ENCODE measurements at regions not wholly inside any gene's neighbourhood (a gene's known extent, or its start where the extent isn't known, plus 50 kb on each side); places are given as distances from the start of the nearest gene placed in this dataset.

GRCh38 chr9:29555502-29555901 is 1982.2 kb upstream of the C9orf72 start:
- Mint-ChIP-seq H3K4me3 (no peak overlapping the region), H3K36me3 (no peaks in the 10 kb centered on the region), H3K4me1 (no peaks in the 10 kb centered on the region), H3K27me3 (ENCODE audit: low read depth in 2 of 2) (no peaks in the 10 kb centered on the region), H3K27ac (no peak overlapping the region), H3K9me3 (peaks cover 5 to 7% of the 10 kb centered on the region in 2 donors)
- no peak for ATAC-seq
- DNase-seq: no peak
- Histone ChIP-seq H3K27ac (ENCODE audit: low read length) (no peak overlapping the region), H3K36me3 (ENCODE audit: control insufficient read depth, insufficient read depth, low read length) (no peaks in the 10 kb centered on the region), H3K4me3 (ENCODE audit: low read length) (no peak overlapping the region), H3K9me3 (ENCODE audit: control insufficient read depth, insufficient read depth, low read length) (no peaks in the 10 kb centered on the region), H3K4me1 (ENCODE audit: control insufficient read depth, insufficient read depth, low read length) (no peaks in the 10 kb centered on the region), H3K27me3 (ENCODE audit: control insufficient read depth, insufficient read depth, low read length) (no peaks in the 10 kb centered on the region)
- intact Hi-C loops (cut with micrococcal nuclease): no loop called here
- TF ChIP-seq, protein P1, sequence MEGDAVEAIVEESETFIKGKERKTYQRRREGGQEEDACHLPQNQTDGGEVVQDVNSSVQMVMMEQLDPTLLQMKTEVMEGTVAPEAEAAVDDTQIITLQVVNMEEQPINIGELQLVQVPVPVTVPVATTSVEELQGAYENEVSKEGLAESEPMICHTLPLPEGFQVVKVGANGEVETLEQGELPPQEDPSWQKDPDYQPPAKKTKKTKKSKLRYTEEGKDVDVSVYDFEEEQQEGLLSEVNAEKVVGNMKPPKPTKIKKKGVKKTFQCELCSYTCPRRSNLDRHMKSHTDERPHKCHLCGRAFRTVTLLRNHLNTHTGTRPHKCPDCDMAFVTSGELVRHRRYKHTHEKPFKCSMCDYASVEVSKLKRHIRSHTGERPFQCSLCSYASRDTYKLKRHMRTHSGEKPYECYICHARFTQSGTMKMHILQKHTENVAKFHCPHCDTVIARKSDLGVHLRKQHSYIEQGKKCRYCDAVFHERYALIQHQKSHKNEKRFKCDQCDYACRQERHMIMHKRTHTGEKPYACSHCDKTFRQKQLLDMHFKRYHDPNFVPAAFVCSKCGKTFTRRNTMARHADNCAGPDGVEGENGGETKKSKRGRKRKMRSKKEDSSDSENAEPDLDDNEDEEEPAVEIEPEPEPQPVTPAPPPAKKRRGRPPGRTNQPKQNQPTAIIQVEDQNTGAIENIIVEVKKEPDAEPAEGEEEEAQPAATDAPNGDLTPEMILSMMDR (IDR thresholded peaks at IDR 0.05): no peak

DNA sequence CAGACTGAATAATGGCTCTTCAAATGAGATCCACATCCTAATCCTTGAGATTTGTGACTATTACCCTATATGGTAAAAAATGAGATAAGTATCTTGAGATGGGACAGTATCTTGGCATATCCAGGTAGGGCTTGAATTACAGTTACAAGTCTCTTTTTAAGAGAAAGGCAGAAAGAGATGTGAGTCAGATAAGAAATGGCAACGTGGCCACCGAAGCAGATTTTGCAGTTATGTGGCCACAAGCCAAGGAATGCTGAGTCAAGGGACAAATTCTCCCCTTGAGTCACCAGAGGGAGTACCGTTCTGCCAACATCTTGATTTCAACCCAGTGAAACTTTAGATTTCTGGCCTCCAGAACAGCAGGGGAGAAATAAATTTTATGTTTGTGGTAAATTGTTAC is 1983.0 kb upstream of the C9orf72 start:
- Histone ChIP-seq H3K36me3 (ENCODE audit: control insufficient read depth, insufficient read depth, low read length) (no peaks in the 10 kb centered on the region), H3K9me3 (ENCODE audit: control insufficient read depth, insufficient read depth, low read length) (no peaks in the 10 kb centered on the region), H3K4me3 (ENCODE audit: low read length) (no peak overlapping the region), H3K4me1 (ENCODE audit: control insufficient read depth, insufficient read depth, low read length) (no peaks in the 10 kb centered on the region), H3K27ac (ENCODE audit: low read length) (no peak overlapping the region), H3K27me3 (ENCODE audit: control insufficient read depth, insufficient read depth, low read length) (no peaks in the 10 kb centered on the region)
- Mint-ChIP-seq H3K27me3 (ENCODE audit: low read depth in 2 of 2) (no peaks in the 10 kb centered on the region), H3K9me3 (peaks cover 5 to 6% of the 10 kb centered on the region in 2 donors), H3K4me3 (no peak overlapping the region), H3K4me1 (no peaks in the 10 kb centered on the region), H3K27ac (no peak overlapping the region), H3K36me3 (no peaks in the 10 kb centered on the region)
- ATAC-seq (no peak), DNase-seq (no peak)
- WGBS (ENCODE audit: insufficient coverage): 33% methylated on average over 3 of the region's 3 CpGs
- intact Hi-C loops (cut with micrococcal nuclease): no loop called here
- TF ChIP-seq, protein P1 (IDR thresholded peaks at IDR 0.05): no peak

GRCh38 chr9:29556746-29557145 is 1983.5 kb upstream of the C9orf72 start:
- intact Hi-C loops (cut with micrococcal nuclease): no loop called here
- Mint-ChIP-seq H3K27me3 (ENCODE audit: low read depth in 2 of 2) (no peaks in the 10 kb centered on the region), H3K27ac (no peak overlapping the region), H3K4me3 (no peak overlapping the region), H3K9me3 (peaks cover 5 to 7% of the 10 kb centered on the region in 2 donors), H3K4me1 (no peaks in the 10 kb centered on the region), H3K36me3 (no peaks in the 10 kb centered on the region)
- no peak overlapping the region for H3K4me3 ChIP-seq (ENCODE audit: low read length)
- TF ChIP-seq, protein P1 (IDR thresholded peaks at IDR 0.05): no peak
- H3K4me1 ChIP-seq (ENCODE audit: control insufficient read depth, insufficient read depth, low read length): no peaks in the 10 kb centered on the region
- H3K9me3 ChIP-seq (ENCODE audit: control insufficient read depth, insufficient read depth, low read length): no peaks in the 10 kb centered on the region
- WGBS (ENCODE audit: insufficient coverage): 40% methylated on average over 1 of the region's 2 CpGs
- H3K27me3 ChIP-seq (ENCODE audit: control insufficient read depth, insufficient read depth, low read length): no peaks in the 10 kb centered on the region
- DNase-seq (no peak), ATAC-seq (no peak)
- no peak overlapping the region for H3K27ac ChIP-seq (ENCODE audit: low read length)
- H3K36me3 ChIP-seq (ENCODE audit: control insufficient read depth, insufficient read depth, low read length): no peaks in the 10 kb centered on the region

DNA sequence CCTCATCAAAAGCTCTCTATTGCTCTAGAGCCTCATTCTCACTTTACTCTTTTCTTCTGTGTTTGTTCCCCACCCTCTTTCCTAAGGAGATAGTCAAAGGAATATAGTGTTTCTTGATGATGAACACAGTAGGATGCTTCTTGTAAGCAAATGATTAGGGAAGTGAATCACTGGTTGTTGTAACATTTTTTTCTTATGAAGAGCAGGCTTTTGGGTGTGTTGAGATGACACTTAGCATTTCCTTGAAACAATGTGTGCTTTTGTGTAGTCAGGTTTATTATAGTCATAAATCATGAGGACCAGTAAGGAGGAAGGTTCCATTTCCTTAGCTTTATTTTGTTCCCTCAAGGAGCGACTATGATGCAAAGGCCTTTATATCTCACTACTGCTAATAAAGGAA is 1991.3 kb upstream of the C9orf72 start:
- H3K9me3 Mint-ChIP-seq: peaks cover 0 to 9% of the 10 kb centered on the region in 2 donors
- intact Hi-C loops (cut with micrococcal nuclease): no loop called here
- WGBS (ENCODE audit: insufficient coverage): no CpG with 5 or more reads among the region's 1 CpG
- H3K4me1 ChIP-seq (ENCODE audit: control insufficient read depth, insufficient read depth, low read length): no peaks in the 10 kb centered on the region
- no peaks in the 10 kb centered on the region for H3K27me3 Mint-ChIP-seq (ENCODE audit: low read depth in 2 of 2)
- no peaks in the 10 kb centered on the region for H3K36me3 Mint-ChIP-seq
- ATAC-seq: no peak
- H3K27ac ChIP-seq (ENCODE audit: low read length): no peak overlapping the region
- no peaks in the 10 kb centered on the region for H3K4me1 Mint-ChIP-seq
- H3K4me3 ChIP-seq (ENCODE audit: low read length): no peak overlapping the region
- H3K27ac Mint-ChIP-seq: no peak overlapping the region
- H3K9me3 ChIP-seq (ENCODE audit: control insufficient read depth, insufficient read depth, low read length): no peaks in the 10 kb centered on the region
- no peaks in the 10 kb centered on the region for H3K36me3 ChIP-seq (ENCODE audit: control insufficient read depth, insufficient read depth, low read length)
- H3K4me3 Mint-ChIP-seq: no peak overlapping the region
- DNase-seq: no peak
- TF ChIP-seq, protein P1 (IDR thresholded peaks at IDR 0.05): no peak
- no peaks in the 10 kb centered on the region for H3K27me3 ChIP-seq (ENCODE audit: control insufficient read depth, insufficient read depth, low read length)
